WTC11 (cell line): ENCODE measurements at regions not wholly inside any gene's neighbourhood (a gene's known extent, or its start where the extent isn't known, plus 50 kb on each side); places are given as distances from the start of the nearest gene placed in this dataset.

Experiments used
- ATAC-seq: fragments of 200-7000 bp; cut with Tn5 transposase; 2 replicates; pipeline ENCODE4 v1.10.0; 2021; ENCODE audit warnings: mild to moderate bottlenecking, moderate library complexity
- CTCF ChIA-PET: fragments of 300-600 bp; sonication (Branson Sonifier 250); formaldehyde crosslinking; loops from one replicate; lab custom pipeline; 2021; ENCODE audit warnings: antibody characterized with exemption; lab: Charles Lee
- POLR2A ChIA-PET: fragments of 350-600 bp; sonication (Branson Sonifier 250); formaldehyde crosslinking; loops from one replicate; lab custom pipeline; 2021; ENCODE audit warnings: antibody characterized with exemption; lab: Charles Lee
- DNase-seq: peaks from one replicate; pipeline ENCODE4 v3.0.0; 2021; ENCODE audit warnings: low spot score
- H3K27ac Mint-ChIP-seq: 2 replicates; pipeline ENCODE4 v1.8.0; 2021; ENCODE audit warnings: mixed read lengths
- H3K27me3 Mint-ChIP-seq: 2 replicates; pipeline ENCODE4 v1.8.0; 2021; ENCODE audit warnings: low read depth, mild to moderate bottlenecking, moderate library complexity, mixed read lengths
- H3K36me3 Mint-ChIP-seq: 2 replicates; pipeline ENCODE4 v1.8.0; 2021; ENCODE audit warnings: mixed read lengths
- H3K4me1 Mint-ChIP-seq: 2 replicates; pipeline ENCODE4 v1.8.0; 2022; ENCODE audit warnings: mixed read lengths
- H3K4me3 Mint-ChIP-seq: 2 replicates; pipeline ENCODE4 v1.8.0; 2021; ENCODE audit warnings: mild to moderate bottlenecking, moderate library complexity, mixed read lengths
- H3K9me3 Mint-ChIP-seq: 2 replicates; pipeline ENCODE4 v1.8.0; 2021; ENCODE audit warnings: mixed read lengths
- FOXP1 ChIP-seq: sonication (generic); formaldehyde crosslinking; IDR thresholded peaks from 2 replicates; pipeline ENCODE4 v1.8.0; 2022; ENCODE audit warnings: missing genetic modification reagents, mild to moderate bottlenecking, moderate library complexity, borderline replicate concordance
- JUN ChIP-seq: sonication (generic); formaldehyde crosslinking; IDR thresholded peaks from 2 replicates; pipeline ENCODE4 v1.8.0; 2023; ENCODE audit warnings: mild to moderate bottlenecking, missing genetic modification reagents
- KAT7 ChIP-seq: sonication (generic); formaldehyde crosslinking; IDR thresholded peaks from 2 replicates; pipeline ENCODE4 v1.8.1; 2023; ENCODE audit warnings: missing genetic modification reagents, mild to moderate bottlenecking, borderline replicate concordance
- NR2C2 ChIP-seq: sonication (generic); formaldehyde crosslinking; IDR thresholded peaks from 2 replicates; pipeline ENCODE4 v1.8.0; 2022; ENCODE audit warnings: mild to moderate bottlenecking, missing genetic modification reagents
- NR3C1 ChIP-seq: sonication (generic); formaldehyde crosslinking; conservative IDR thresholded peaks from 2 replicates; pipeline ENCODE4 v1.8.1; 2023; ENCODE audit warnings: low read depth, mild to moderate bottlenecking, missing genetic modification reagents
- SP1 ChIP-seq: sonication (generic); formaldehyde crosslinking; conservative IDR thresholded peaks from 2 replicates; pipeline ENCODE4 v1.8.1; 2022; ENCODE audit warnings: missing genetic modification reagents
- ZNF121 ChIP-seq: sonication (generic); formaldehyde crosslinking; IDR thresholded peaks from 2 replicates; pipeline ENCODE4 v1.8.0; 2023; ENCODE audit warnings: missing genetic modification reagents
- ZNF138 ChIP-seq: sonication (generic); formaldehyde crosslinking; conservative IDR thresholded peaks from 2 replicates; pipeline ENCODE4 v1.8.1; 2022; ENCODE audit warnings: mild to moderate bottlenecking, moderate library complexity, missing genetic modification reagents
- ZNF232 ChIP-seq: sonication (generic); formaldehyde crosslinking; IDR thresholded peaks from 2 replicates; pipeline ENCODE4 v1.8.0; 2022; ENCODE audit warnings: mild to moderate bottlenecking, missing genetic modification reagents
- ZNF396 ChIP-seq: fragments of 250-450 bp; sonication (Bioruptor Pico); IDR thresholded peaks from 2 replicates; pipeline ENCODE4 v1.8.0; 2021; ENCODE audit warnings: mild to moderate bottlenecking, moderate library complexity, borderline replicate concordance
- TF ChIP-seq, protein P1 (sequence below): sonication (generic); formaldehyde crosslinking; conservative IDR thresholded peaks from 2 replicates; pipeline ENCODE4 v1.8.1; 2022; ENCODE audit warnings: mild to moderate bottlenecking, missing genetic modification reagents
- TF ChIP-seq, protein P2 (sequence below): sonication (generic); formaldehyde crosslinking; IDR thresholded peaks from 2 replicates; pipeline ENCODE4 v1.8.1; 2022; ENCODE audit warnings: missing genetic modification reagents, borderline replicate concordance
- TF ChIP-seq, protein P3 (sequence below): sonication (generic); formaldehyde crosslinking; conservative IDR thresholded peaks from 2 replicates; pipeline ENCODE4 v1.8.1; 2023; ENCODE audit warnings: mild to moderate bottlenecking, low read depth, missing genetic modification reagents, moderate library complexity
- TF ChIP-seq, protein P4 (sequence below): sonication (generic); formaldehyde crosslinking; IDR thresholded peaks from 2 replicates; pipeline ENCODE4 v1.8.0; 2022; ENCODE audit warnings: mild to moderate bottlenecking, missing genetic modification reagents
- TF ChIP-seq, protein P5 (sequence below): sonication (generic); formaldehyde crosslinking; IDR thresholded peaks from 2 replicates; pipeline ENCODE4 v1.8.1; 2022; ENCODE audit warnings: low read depth, missing genetic modification reagents, borderline replicate concordance
- TF ChIP-seq, protein P6 (sequence below): fragments of 250-450 bp; sonication (Bioruptor Pico); IDR thresholded peaks from 2 replicates; pipeline ENCODE4 v1.9.0; 2021; ENCODE audit warnings: mild to moderate bottlenecking, borderline replicate concordance
- TF ChIP-seq, protein P7 (sequence below): sonication (generic); formaldehyde crosslinking; IDR thresholded peaks from 2 replicates; pipeline ENCODE4 v1.8.1; 2023; ENCODE audit warnings: mild to moderate bottlenecking, missing genetic modification reagents, moderate library complexity

DNA sequence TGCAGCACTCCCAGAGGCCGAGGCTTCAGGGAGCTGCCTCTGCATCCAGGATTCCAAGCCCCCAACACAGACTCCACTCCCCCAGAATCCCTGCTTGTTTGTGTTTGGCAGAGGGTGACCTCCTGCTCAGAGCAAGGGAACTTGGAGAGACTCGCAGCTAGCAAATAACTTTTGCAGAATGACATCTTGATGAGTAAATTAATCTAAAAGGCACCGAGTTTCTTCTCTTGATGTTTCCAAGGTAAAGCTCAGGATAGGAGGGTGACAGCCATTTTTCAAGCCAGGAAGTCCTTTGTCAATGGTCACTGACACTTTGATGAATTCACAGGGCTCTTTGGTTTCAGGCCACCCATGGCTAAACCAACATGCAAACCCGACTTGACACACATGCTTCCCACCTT lies 523.0 kb downstream of the NTRK3 start:
- Mint-ChIP-seq H3K36me3 (no peaks in the 10 kb centered on the region), H3K9me3 (no peaks in the 10 kb centered on the region), H3K27ac (no peak overlapping the region), H3K27me3 (no peaks in the 10 kb centered on the region), H3K4me3 (no peak overlapping the region)
- no peak for DNase-seq
- POLR2A ChIA-PET, result no interaction called here
- ATAC-seq, result no peak
- CTCF ChIA-PET, result no interaction called here
- TF ChIP-seq NR3C1 (CRISPR knock-in tag), result no peak
- TF ChIP-seq, protein P1, sequence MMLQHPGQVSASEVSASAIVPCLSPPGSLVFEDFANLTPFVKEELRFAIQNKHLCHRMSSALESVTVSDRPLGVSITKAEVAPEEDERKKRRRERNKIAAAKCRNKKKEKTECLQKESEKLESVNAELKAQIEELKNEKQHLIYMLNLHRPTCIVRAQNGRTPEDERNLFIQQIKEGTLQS (CRISPR knock-in tag), result no peak
- TF ChIP-seq, protein P2, sequence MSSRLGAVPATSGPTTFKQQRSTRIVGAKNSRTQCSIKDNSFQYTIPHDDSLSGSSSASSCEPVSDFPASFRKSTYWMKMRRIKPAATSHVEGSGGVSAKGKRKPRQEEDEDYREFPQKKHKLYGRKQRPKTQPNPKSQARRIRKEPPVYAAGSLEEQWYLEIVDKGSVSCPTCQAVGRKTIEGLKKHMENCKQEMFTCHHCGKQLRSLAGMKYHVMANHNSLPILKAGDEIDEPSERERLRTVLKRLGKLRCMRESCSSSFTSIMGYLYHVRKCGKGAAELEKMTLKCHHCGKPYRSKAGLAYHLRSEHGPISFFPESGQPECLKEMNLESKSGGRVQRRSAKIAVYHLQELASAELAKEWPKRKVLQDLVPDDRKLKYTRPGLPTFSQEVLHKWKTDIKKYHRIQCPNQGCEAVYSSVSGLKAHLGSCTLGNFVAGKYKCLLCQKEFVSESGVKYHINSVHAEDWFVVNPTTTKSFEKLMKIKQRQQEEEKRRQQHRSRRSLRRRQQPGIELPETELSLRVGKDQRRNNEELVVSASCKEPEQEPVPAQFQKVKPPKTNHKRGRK, result no peak
- no peak for TF ChIP-seq NR2C2 (CRISPR knock-in tag)
- TF ChIP-seq ZNF138 (CRISPR knock-in tag), result no peak
- no peak for TF ChIP-seq ZNF232 (CRISPR knock-in tag)
- TF ChIP-seq, protein P3, sequence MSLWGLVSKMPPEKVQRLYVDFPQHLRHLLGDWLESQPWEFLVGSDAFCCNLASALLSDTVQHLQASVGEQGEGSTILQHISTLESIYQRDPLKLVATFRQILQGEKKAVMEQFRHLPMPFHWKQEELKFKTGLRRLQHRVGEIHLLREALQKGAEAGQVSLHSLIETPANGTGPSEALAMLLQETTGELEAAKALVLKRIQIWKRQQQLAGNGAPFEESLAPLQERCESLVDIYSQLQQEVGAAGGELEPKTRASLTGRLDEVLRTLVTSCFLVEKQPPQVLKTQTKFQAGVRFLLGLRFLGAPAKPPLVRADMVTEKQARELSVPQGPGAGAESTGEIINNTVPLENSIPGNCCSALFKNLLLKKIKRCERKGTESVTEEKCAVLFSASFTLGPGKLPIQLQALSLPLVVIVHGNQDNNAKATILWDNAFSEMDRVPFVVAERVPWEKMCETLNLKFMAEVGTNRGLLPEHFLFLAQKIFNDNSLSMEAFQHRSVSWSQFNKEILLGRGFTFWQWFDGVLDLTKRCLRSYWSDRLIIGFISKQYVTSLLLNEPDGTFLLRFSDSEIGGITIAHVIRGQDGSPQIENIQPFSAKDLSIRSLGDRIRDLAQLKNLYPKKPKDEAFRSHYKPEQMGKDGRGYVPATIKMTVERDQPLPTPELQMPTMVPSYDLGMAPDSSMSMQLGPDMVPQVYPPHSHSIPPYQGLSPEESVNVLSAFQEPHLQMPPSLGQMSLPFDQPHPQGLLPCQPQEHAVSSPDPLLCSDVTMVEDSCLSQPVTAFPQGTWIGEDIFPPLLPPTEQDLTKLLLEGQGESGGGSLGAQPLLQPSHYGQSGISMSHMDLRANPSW (CRISPR knock-in tag), result no peak
- no peak for TF ChIP-seq JUN (CRISPR knock-in tag)
- TF ChIP-seq, protein P4, sequence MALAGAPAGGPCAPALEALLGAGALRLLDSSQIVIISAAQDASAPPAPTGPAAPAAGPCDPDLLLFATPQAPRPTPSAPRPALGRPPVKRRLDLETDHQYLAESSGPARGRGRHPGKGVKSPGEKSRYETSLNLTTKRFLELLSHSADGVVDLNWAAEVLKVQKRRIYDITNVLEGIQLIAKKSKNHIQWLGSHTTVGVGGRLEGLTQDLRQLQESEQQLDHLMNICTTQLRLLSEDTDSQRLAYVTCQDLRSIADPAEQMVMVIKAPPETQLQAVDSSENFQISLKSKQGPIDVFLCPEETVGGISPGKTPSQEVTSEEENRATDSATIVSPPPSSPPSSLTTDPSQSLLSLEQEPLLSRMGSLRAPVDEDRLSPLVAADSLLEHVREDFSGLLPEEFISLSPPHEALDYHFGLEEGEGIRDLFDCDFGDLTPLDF (CRISPR knock-in tag), result no peak
- TF ChIP-seq ZNF396, result no peak
- TF ChIP-seq, protein P5, sequence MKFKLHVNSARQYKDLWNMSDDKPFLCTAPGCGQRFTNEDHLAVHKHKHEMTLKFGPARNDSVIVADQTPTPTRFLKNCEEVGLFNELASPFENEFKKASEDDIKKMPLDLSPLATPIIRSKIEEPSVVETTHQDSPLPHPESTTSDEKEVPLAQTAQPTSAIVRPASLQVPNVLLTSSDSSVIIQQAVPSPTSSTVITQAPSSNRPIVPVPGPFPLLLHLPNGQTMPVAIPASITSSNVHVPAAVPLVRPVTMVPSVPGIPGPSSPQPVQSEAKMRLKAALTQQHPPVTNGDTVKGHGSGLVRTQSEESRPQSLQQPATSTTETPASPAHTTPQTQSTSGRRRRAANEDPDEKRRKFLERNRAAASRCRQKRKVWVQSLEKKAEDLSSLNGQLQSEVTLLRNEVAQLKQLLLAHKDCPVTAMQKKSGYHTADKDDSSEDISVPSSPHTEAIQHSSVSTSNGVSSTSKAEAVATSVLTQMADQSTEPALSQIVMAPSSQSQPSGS, result no peak
- no peak for TF ChIP-seq FOXP1 (CRISPR knock-in tag)
- TF ChIP-seq, all 79 proteins: peak for 0
- H3K4me1 Mint-ChIP-seq, result peaks cover 2% of the 10 kb centered on the region; the same call in 1 of the 2 replicates

DNA sequence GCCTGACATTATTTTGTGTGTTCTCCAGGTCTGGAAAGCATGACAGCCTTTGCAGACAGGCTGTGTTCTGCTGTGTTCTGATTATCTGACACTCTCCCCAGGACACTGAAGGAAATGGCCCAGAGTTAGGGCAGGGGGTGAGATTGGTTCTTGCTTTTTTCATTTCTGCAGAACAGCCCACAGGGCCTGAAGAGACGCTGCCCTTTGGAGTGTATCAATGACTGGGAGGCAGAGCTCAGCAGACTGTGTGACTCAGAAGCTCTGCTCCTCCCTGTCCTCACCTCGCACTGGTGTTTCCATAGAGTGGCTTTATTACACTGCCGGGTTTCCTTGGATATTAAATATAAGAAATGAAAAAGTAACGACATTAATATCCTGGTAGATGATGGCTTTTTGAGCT lies 523.6 kb downstream of the NTRK3 start:
- TF ChIP-seq NR3C1 (CRISPR knock-in tag), result no peak
- TF ChIP-seq, protein P2, result no peak
- TF ChIP-seq, protein P6, sequence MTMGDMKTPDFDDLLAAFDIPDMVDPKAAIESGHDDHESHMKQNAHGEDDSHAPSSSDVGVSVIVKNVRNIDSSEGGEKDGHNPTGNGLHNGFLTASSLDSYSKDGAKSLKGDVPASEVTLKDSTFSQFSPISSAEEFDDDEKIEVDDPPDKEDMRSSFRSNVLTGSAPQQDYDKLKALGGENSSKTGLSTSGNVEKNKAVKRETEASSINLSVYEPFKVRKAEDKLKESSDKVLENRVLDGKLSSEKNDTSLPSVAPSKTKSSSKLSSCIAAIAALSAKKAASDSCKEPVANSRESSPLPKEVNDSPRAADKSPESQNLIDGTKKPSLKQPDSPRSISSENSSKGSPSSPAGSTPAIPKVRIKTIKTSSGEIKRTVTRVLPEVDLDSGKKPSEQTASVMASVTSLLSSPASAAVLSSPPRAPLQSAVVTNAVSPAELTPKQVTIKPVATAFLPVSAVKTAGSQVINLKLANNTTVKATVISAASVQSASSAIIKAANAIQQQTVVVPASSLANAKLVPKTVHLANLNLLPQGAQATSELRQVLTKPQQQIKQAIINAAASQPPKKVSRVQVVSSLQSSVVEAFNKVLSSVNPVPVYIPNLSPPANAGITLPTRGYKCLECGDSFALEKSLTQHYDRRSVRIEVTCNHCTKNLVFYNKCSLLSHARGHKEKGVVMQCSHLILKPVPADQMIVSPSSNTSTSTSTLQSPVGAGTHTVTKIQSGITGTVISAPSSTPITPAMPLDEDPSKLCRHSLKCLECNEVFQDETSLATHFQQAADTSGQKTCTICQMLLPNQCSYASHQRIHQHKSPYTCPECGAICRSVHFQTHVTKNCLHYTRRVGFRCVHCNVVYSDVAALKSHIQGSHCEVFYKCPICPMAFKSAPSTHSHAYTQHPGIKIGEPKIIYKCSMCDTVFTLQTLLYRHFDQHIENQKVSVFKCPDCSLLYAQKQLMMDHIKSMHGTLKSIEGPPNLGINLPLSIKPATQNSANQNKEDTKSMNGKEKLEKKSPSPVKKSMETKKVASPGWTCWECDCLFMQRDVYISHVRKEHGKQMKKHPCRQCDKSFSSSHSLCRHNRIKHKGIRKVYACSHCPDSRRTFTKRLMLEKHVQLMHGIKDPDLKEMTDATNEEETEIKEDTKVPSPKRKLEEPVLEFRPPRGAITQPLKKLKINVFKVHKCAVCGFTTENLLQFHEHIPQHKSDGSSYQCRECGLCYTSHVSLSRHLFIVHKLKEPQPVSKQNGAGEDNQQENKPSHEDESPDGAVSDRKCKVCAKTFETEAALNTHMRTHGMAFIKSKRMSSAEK, result no peak
- TF ChIP-seq SP1 (CRISPR knock-in tag), result no peak
- no peak for TF ChIP-seq KAT7 (CRISPR knock-in tag)
- TF ChIP-seq ZNF121 (CRISPR knock-in tag), result no peak
- TF ChIP-seq, protein P7, sequence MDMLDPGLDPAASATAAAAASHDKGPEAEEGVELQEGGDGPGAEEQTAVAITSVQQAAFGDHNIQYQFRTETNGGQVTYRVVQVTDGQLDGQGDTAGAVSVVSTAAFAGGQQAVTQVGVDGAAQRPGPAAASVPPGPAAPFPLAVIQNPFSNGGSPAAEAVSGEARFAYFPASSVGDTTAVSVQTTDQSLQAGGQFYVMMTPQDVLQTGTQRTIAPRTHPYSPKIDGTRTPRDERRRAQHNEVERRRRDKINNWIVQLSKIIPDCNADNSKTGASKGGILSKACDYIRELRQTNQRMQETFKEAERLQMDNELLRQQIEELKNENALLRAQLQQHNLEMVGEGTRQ, result no peak
- TF ChIP-seq ZNF138 (CRISPR knock-in tag), result no peak
- no peaks in the 10 kb centered on the region for H3K27me3 Mint-ChIP-seq
- H3K4me3 Mint-ChIP-seq, result no peak overlapping the region
- ChIA-PET POLR2A (no interaction called here), CTCF (no interaction called here)
- no peaks in the 10 kb centered on the region for H3K36me3 Mint-ChIP-seq
- DNase-seq (no peak), ATAC-seq (no peak)
- H3K9me3 Mint-ChIP-seq, result no peaks in the 10 kb centered on the region
- H3K4me1 Mint-ChIP-seq, result peaks cover 2% of the 10 kb centered on the region; the same call in 1 of the 2 replicates
- H3K27ac Mint-ChIP-seq, result no peak overlapping the region
